Activated CD4-positive, alpha-beta T cell treated with anti-CD3 and anti-CD28 coated beads, Interleukin-2, amount 10 ng/mL, durations not matched to agents 24 days and 14 days (primary cell): ENCODE measurements at regions not wholly inside any gene's neighbourhood (a gene's known extent, or its start where the extent isn't known, plus 50 kb on each side); places are given as distances from the start of the nearest gene placed in this dataset.
"Not testable (repeated sequence)": the region's sequence is repeated elsewhere in the genome, so short reads cannot be mapped to it uniquely, and the experiment has no call there.

ENCODE experiments used
- DNase-seq: peaks from one replicate; pipeline ENCODE4 v3.0.0; 2022
- H3K27ac Mint-ChIP-seq: one replicate; pipeline ENCODE4 v1.8.0; 2022; ENCODE audit warnings: mild to moderate bottlenecking, mixed read lengths
- H3K27me3 Mint-ChIP-seq: one replicate; pipeline ENCODE4 v1.8.0; 2022; ENCODE audit warnings: mixed read lengths
- H3K36me3 Mint-ChIP-seq: one replicate; pipeline ENCODE4 v1.8.0; 2022; ENCODE audit warnings: low read depth, mild to moderate bottlenecking, mixed read lengths
- H3K4me1 Mint-ChIP-seq: one replicate; pipeline ENCODE4 v1.8.0; 2021; ENCODE audit warnings: mixed read lengths
- H3K4me3 Mint-ChIP-seq: one replicate; pipeline ENCODE4 v1.8.0; 2022; ENCODE audit warnings: mild to moderate bottlenecking, moderate library complexity, mixed read lengths
- H3K9me3 Mint-ChIP-seq: one replicate; pipeline ENCODE4 v1.8.0; 2021; ENCODE audit warnings: mixed read lengths
- intact Hi-C: fragments of 100-400 bp; cut with micrococcal nuclease; formaldehyde crosslinking; loops from one replicate; pipeline ENCODE4 v1.15.1; 2023

DNA sequence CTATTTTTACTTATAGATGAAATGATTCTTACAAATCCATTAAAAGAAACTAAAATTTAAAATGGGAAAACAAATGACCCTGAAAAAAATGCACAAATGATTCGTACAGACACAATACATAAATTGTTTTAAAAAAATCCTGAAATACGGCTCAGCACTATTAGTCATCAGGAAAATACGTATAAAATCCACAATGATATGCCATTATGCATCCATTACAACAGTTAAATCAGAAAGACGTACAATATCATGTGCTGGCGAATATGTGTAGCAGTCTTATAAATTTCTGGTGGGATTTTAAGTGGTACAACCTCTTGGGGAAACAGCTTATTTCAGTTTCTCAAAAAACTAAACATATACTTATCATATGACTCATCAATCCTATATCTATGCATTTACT, 600.1 kb upstream of the STEAP1 start:
- H3K27ac Mint-ChIP-seq, result no peak overlapping the region
- H3K9me3 Mint-ChIP-seq, result no peaks in the 10 kb centered on the region
- no peaks in the 10 kb centered on the region for H3K36me3 Mint-ChIP-seq
- intact Hi-C loops, result no loop called here
- H3K27me3 Mint-ChIP-seq, result no peaks in the 10 kb centered on the region
- H3K4me3 Mint-ChIP-seq, result no peak overlapping the region
- no peaks in the 10 kb centered on the region for H3K4me1 Mint-ChIP-seq
- no peak for DNase-seq

DNA sequence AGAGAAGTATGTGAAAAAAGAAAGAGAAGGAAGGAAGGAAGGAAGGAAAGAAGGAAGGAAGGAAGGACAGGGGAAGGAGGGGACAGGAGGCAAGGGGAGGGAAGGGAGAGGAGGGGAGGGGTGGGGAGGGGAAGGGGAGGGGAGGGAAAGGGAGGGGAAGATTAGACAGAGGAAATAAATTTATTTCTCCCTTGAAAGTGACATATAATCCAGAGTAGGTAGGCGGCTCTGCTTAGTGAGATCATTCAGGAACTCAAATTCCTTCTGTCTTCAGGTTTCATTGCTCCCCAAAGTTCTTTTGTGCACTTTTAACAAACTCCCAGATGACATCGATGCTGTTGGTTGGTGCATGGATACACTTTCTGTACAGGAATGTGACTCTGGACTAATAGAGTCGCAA, 594.7 kb upstream of the STEAP1 start:
- no peaks in the 10 kb centered on the region for H3K27me3 Mint-ChIP-seq
- intact Hi-C loops, result no loop called here
- no peak overlapping the region for H3K4me3 Mint-ChIP-seq
- no peaks in the 10 kb centered on the region for H3K36me3 Mint-ChIP-seq
- no peak overlapping the region for H3K27ac Mint-ChIP-seq
- H3K4me1 Mint-ChIP-seq, result no peaks in the 10 kb centered on the region
- no peaks in the 10 kb centered on the region for H3K9me3 Mint-ChIP-seq
- DNase-seq, result no peak

DNA sequence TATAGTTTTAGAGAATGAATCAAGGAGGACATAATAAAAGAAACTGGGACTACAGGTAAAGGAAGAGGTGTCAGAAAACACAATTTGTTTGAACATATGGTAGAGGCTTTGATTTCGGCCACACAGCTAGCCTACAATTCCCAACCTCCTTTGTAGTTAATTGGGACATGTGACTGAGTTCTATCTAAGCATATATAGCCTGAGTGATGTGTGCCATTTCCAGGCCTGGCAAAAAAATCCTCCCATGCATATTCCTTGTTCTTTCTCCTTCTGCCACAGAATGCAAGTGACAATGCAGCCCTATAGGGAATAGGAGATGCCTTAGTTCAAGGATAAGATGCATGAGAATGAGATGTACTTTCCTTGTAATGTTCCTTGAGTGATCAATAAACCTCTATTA, 590.7 kb upstream of the STEAP1 start:
- Mint-ChIP-seq H3K4me1 (no peaks in the 10 kb centered on the region), H3K9me3 (peaks cover 13% of the 10 kb centered on the region), H3K4me3 (no peak overlapping the region), H3K27me3 (no peaks in the 10 kb centered on the region), H3K27ac (no peak overlapping the region), H3K36me3 (no peaks in the 10 kb centered on the region)
- intact Hi-C loops, result no loop called here
- DNase-seq, result no peak

DNA sequence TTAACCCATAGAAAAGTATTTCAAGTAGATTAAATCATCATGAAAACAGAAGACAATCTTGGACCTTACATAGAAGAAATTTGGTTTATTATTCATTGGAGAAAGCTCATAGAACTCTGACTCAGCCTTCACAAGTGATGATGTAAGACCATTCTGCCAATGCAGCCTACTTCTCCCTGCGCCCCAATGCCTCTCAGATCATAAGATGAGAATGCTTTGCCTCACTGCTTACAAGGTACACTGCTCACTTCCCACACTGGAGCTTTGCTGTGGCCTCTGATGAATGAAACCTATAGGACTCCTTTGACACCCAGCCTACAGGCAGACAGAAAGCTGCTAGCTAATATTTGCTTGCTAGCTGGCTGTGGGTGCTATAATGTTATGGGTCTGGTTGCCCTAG, 569.4 kb upstream of the STEAP1 start:
- no peaks in the 10 kb centered on the region for H3K36me3 Mint-ChIP-seq
- no peaks in the 10 kb centered on the region for H3K4me1 Mint-ChIP-seq
- H3K4me3 Mint-ChIP-seq, result no peak overlapping the region
- H3K9me3 Mint-ChIP-seq, result peaks cover 7% of the 10 kb centered on the region
- no peak for DNase-seq
- H3K27ac Mint-ChIP-seq, result no peak overlapping the region
- no peaks in the 10 kb centered on the region for H3K27me3 Mint-ChIP-seq
- intact Hi-C loops, result no loop called here

- Mint-ChIP-seq H3K27ac (no peak overlapping the region), H3K9me3 (peaks cover 5% of the 10 kb centered on the region), H3K4me1 (no peaks in the 10 kb centered on the region), H3K36me3 (no peaks in the 10 kb centered on the region), H3K4me3 (no peak overlapping the region), H3K27me3 (peaks cover 2% of the 10 kb centered on the region)
- intact Hi-C loops, result no loop called here
- no peak for DNase-seq
These were observed 561.1 kb upstream of the STEAP1 start for GRCh38 chr7:89593125-89593524.

GRCh38 chr7:89602984-89603383, 551.3 kb upstream of the STEAP1 start:
- Mint-ChIP-seq H3K9me3 (peaks cover 9% of the 10 kb centered on the region), H3K4me3 (no peak overlapping the region), H3K27ac (no peak overlapping the region), H3K36me3 (peaks cover 7% of the 10 kb centered on the region), H3K4me1 (peaks cover 31% of the 10 kb centered on the region), H3K27me3 (peaks cover 2% of the 10 kb centered on the region)
- intact Hi-C loops, result no loop called here
- DNase-seq, result no peak

DNA sequence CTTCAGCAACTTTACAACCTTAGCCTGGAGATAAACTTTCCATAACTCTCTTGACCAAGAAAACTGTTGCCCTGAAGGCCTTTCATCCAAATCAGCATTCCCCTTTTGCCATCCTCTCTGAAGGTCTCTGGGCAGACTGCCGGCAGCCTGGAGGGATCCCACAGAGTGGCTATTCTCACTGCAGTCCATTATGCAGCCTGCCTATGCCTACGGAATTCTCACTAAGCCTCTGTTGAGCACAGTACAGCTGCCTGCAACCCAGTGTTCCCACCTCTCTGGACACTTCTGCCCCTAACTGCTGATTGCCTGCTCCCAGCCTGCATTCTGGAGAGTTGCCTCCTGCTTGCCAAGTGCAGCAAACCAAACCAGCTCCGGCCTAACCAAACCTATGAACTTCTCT, 548.9 kb upstream of the STEAP1 start:
- H3K27ac Mint-ChIP-seq, result no peak overlapping the region
- DNase-seq, result no peak
- peaks cover 50% of the 10 kb centered on the region for H3K4me1 Mint-ChIP-seq
- intact Hi-C loops, result loop anchor here (5.0 kb wide), 2 partner anchors 603 to 1383 kb away; partner anchors contain the start of gene SRI
- H3K4me3 Mint-ChIP-seq, result no peak overlapping the region
- H3K27me3 Mint-ChIP-seq, result peaks cover 2% of the 10 kb centered on the region
- peaks cover 17% of the 10 kb centered on the region for H3K36me3 Mint-ChIP-seq
- peaks cover 12% of the 10 kb centered on the region for H3K9me3 Mint-ChIP-seq

GRCh38 chr7:89606511-89606910, 547.8 kb upstream of the STEAP1 start:
- H3K36me3 Mint-ChIP-seq, result peaks cover 13% of the 10 kb centered on the region
- peak overlapping the region; percentile 93 for H3K27ac Mint-ChIP-seq
- DNase-seq, result peak; percentile 63
- peak overlapping the region; percentile 48 for H3K4me3 Mint-ChIP-seq
- H3K9me3 Mint-ChIP-seq, result peaks cover 15% of the 10 kb centered on the region
- H3K27me3 Mint-ChIP-seq, result peaks cover 2% of the 10 kb centered on the region
- intact Hi-C loops, result loop anchor here (5.0 kb wide), 2 partner anchors 604 to 1384 kb away; partner anchors contain the start of gene SRI
- peaks cover 51% of the 10 kb centered on the region for H3K4me1 Mint-ChIP-seq

DNA sequence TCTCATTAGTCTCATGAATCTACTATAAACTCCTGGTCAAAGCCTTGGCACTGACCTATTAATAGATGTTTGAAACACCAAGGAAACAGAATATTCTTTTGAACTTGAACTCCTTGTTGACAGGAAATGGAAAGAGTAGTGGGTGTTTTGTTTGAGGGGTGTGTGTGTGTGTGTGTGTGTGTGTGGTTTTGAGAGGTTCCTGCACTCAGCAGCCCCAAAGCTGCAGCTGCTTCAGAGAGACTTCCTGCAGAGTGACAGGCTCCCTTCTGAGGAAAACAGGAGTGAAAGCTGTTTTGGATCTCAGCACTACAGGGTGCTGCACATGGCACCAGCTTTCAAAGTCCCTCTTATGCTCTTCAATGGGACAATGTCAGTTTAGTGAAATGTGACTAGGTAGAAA, 546.5 kb upstream of the STEAP1 start:
- H3K9me3 Mint-ChIP-seq, result peaks cover 22% of the 10 kb centered on the region
- DNase-seq, result peak; percentile 88
- peaks cover 13% of the 10 kb centered on the region for H3K36me3 Mint-ChIP-seq
- intact Hi-C loops, result loop anchor here (1.0 to 5.0 kb wide), 3 partner anchors 17 to 1385 kb away; partner anchors contain the start of gene SRI
- H3K4me1 Mint-ChIP-seq, result peaks cover 51% of the 10 kb centered on the region
- H3K27ac Mint-ChIP-seq, result peak overlapping the region; percentile 93
- peaks cover 2% of the 10 kb centered on the region for H3K27me3 Mint-ChIP-seq
- H3K4me3 Mint-ChIP-seq, result peak overlapping the region; percentile 48

GRCh38 chr7:89616829-89617228, 537.4 kb upstream of the STEAP1 start:
- H3K36me3 Mint-ChIP-seq, H3K9me3 Mint-ChIP-seq, H3K4me3 Mint-ChIP-seq, DNase-seq, H3K4me1 Mint-ChIP-seq, H3K27ac Mint-ChIP-seq, H3K27me3 Mint-ChIP-seq, intact Hi-C loops: not testable (repeated sequence)

- no peak overlapping the region for H3K4me3 Mint-ChIP-seq
- no peaks in the 10 kb centered on the region for H3K36me3 Mint-ChIP-seq
- H3K27ac Mint-ChIP-seq, result no peak overlapping the region
- intact Hi-C loops, result no loop called here
- peaks cover 20% of the 10 kb centered on the region for H3K4me1 Mint-ChIP-seq
- DNase-seq, result no peak
- H3K27me3 Mint-ChIP-seq, result no peaks in the 10 kb centered on the region
- H3K9me3 Mint-ChIP-seq, result no peaks in the 10 kb centered on the region
These were observed 536.0 kb upstream of the STEAP1 start for GRCh38 chr7:89618274-89618673.

- intact Hi-C loops, result loop anchor here (2.0 to 10.0 kb wide), 4 partner anchors 117 to 1287 kb away; no protein-coding TSS in a partner anchor
These were observed 532.2 kb upstream of the STEAP1 start for GRCh38 chr7:89621925-89622641.

DNA sequence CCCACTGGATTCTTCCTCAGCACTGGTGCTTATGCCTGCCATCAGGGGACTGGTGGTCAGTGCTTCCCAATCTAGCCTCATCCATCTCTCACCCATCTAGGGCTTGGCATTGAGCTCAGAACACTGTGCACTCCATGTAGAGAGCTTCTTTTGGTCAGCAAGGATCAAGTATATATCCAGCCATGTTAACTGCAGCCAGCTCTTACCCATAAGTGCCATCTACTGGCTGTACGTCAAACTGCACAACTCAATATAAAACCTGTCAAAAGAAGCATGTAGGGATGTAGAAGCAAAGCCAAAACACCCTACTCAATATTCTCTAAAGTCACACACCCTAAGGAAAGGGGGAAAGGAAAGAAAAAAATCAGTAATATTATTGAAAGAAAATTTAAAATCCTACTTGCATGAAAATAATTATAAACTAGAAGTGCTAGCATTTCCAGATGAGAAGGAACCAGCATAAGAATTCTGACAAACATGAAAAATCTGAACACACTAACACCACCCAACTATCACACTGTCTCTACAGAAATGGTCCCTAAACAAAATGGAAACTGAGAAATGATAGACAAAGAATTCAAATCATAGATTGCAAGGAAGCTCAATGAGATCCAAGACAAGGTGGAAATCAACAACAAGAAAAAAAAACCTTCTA, 531.1 kb upstream of the STEAP1 start:
- Mint-ChIP-seq H3K27ac (no peak overlapping the region), H3K4me3 (no peak overlapping the region), H3K9me3 (no peaks in the 10 kb centered on the region), H3K27me3 (peaks cover 4% of the 10 kb centered on the region), H3K4me1 (peaks cover 25% of the 10 kb centered on the region), H3K36me3 (no peaks in the 10 kb centered on the region)
- peak; percentile 85 for DNase-seq
- intact Hi-C loops, result loop anchor here (2.0 to 10.0 kb wide), 4 partner anchors 118 to 1288 kb away; no protein-coding TSS in a partner anchor

More at GRCh38 chr7:89621925-89622641, 532.2 kb upstream of the STEAP1 start:
- Mint-ChIP-seq H3K4me1 (peaks cover 25% of the 10 kb centered on the region), H3K36me3 (no peaks in the 10 kb centered on the region), H3K4me3 (no peak overlapping the region), H3K27me3 (peaks cover 4% of the 10 kb centered on the region), H3K9me3 (no peaks in the 10 kb centered on the region), H3K27ac (peak overlapping the region; percentile 22)
- DNase-seq, result no peak

GRCh38 chr7:89624155-89624554, 530.1 kb upstream of the STEAP1 start:
- not testable (repeated sequence) for H3K27ac Mint-ChIP-seq, H3K4me3 Mint-ChIP-seq, H3K27me3 Mint-ChIP-seq, DNase-seq, H3K36me3 Mint-ChIP-seq, H3K9me3 Mint-ChIP-seq
- H3K4me1 Mint-ChIP-seq, result peaks cover 25% of the 10 kb centered on the region
- intact Hi-C loops, result loop anchor here (1.0 to 10.0 kb wide), 3 partner anchors 17 to 1289 kb away; no protein-coding TSS in a partner anchor
